Ascending aorta (tissue), 2 donors: ENCODE measurements at regions not wholly inside any gene's neighbourhood (a gene's known extent, or its start where the extent isn't known, plus 50 kb on each side); places are given as distances from the start of the nearest gene placed in this dataset.

ENCODE experiments used
- DNase-seq, 2 donors: peaks; one replicate each; pipeline ENCODE4 v3.0.0-alpha.2; 2019; ENCODE audit warnings: low spot score in 2 of 2
- H3K27ac ChIP-seq, 2 donors: fragments of 200-600 bp; sonication (generic); one replicate each; pipeline ENCODE4 v1.5.1; 2016 to 2017; ENCODE audit warnings: mild to moderate bottlenecking in 1 of 2
- H3K27me3 ChIP-seq: fragments of 200-600 bp; sonication (generic); one replicate; pipeline ENCODE4 v1.5.1; 2017
- H3K36me3 ChIP-seq, 2 donors: fragments of 200-600 bp; sonication (generic); one replicate each; pipeline ENCODE4 v1.5.1; 2016
- H3K4me1 ChIP-seq, 2 donors: fragments of 200-600 bp; sonication (generic); one replicate each; pipeline ENCODE4 v1.5.1; 2016 to 2017; ENCODE audit warnings: mild to moderate bottlenecking in 1 of 2
- H3K4me3 ChIP-seq, 2 donors: fragments of 200-600 bp; sonication (generic); one replicate each; pipeline ENCODE4 v1.5.1; 2016 to 2017; ENCODE audit warnings: mild to moderate bottlenecking in 1 of 2
- H3K9me3 ChIP-seq, 2 donors: fragments of 200-600 bp; sonication (generic); one replicate each; pipeline ENCODE4 v1.5.1; 2016
- intact Hi-C: fragments of 100-400 bp; cut with DNase I; formaldehyde crosslinking; loops from one replicate; pipeline ENCODE4 v1.15.1; 2023
- TF ChIP-seq, protein P1 (sequence below), 3 experiments: fragments of 200-600 bp in 2 of 3; fragments of 450-650 bp in 1 of 3; sonication (generic) in 2 of 3; IDR thresholded peaks; one replicate each; pipeline ENCODE4 v1.5.1; 2016 to 2019; ENCODE audit warnings: antibody characterized with exemption in 3 of 3, mild to moderate bottlenecking in 1 of 3, moderate library complexity in 1 of 3

DNA sequence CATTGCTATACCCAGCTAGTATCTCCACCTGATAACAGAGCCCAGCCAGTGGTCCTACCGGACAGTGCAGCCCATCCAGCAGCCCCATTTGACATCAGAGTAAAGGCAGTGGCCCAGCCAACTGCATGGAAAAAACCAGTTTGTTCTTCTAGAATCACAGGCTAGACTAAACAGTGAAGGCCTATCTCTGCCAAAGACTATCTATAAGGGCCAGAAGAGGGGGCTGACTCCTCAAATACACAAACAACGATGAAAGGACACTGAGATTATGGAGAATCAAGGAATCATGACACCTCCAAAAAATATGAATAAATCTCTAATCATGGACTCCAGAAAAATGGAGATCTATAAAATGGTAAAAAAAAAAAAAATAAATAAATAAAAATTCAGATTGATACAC, 546.4 kb upstream of the HTR2C start:
- DNase-seq = no peak
- no peak overlapping the region for H3K4me3 ChIP-seq
- TF ChIP-seq, protein P1, sequence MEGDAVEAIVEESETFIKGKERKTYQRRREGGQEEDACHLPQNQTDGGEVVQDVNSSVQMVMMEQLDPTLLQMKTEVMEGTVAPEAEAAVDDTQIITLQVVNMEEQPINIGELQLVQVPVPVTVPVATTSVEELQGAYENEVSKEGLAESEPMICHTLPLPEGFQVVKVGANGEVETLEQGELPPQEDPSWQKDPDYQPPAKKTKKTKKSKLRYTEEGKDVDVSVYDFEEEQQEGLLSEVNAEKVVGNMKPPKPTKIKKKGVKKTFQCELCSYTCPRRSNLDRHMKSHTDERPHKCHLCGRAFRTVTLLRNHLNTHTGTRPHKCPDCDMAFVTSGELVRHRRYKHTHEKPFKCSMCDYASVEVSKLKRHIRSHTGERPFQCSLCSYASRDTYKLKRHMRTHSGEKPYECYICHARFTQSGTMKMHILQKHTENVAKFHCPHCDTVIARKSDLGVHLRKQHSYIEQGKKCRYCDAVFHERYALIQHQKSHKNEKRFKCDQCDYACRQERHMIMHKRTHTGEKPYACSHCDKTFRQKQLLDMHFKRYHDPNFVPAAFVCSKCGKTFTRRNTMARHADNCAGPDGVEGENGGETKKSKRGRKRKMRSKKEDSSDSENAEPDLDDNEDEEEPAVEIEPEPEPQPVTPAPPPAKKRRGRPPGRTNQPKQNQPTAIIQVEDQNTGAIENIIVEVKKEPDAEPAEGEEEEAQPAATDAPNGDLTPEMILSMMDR (IDR thresholded peaks at IDR 0.05) = no peak
- intact Hi-C loops = no loop called here
- no peaks in the 10 kb centered on the region for H3K4me1 ChIP-seq
- H3K9me3 ChIP-seq = no peaks in the 10 kb centered on the region
- H3K27ac ChIP-seq = no peak overlapping the region
- no peaks in the 10 kb centered on the region for H3K36me3 ChIP-seq
- no peaks in the 10 kb centered on the region for H3K27me3 ChIP-seq

DNA sequence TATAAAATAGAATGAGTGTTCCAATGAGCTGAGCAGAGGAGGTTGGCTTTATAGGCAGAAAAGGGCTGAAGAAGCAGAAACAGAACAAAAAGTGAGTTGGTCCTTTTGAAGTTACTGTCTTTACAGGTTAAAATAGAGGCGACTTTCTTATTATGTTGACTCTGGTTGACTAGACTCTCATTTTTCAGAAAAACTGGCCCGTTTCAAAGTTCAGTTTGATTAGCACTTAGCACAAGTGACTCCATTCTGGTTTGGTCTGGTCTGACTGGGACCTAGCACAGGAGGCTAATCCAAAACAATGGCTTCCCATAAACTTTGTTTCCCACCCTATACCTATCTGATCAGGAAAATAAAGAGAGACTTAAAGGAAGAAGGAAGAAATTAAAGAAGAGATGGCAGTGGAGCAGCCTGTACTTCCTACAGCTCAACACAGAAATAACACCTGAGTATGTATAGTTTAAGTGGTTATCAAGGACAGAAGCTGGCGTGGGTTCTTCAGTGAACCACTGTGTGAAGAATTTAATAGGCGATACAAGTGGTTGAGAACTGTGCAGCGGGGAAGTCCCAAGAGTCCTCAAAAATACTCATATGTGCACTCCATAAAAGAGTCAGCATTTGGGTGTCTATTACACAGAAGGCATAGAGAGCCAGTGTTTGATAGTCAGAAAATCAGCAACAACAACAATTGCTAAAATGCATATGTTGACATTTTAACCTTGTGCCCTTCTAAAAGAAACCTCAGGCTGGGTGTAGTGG, 554.8 kb upstream of the HTR2C start:
- Histone ChIP-seq H3K36me3 (no peaks in the 10 kb centered on the region), H3K4me1 (no peaks in the 10 kb centered on the region), H3K9me3 (no peaks in the 10 kb centered on the region), H3K27ac (no peak overlapping the region), H3K27me3 (no peaks in the 10 kb centered on the region), H3K4me3 (no peak overlapping the region)
- TF ChIP-seq, protein P1 (IDR thresholded peaks at IDR 0.05) = no peak
- no peak for DNase-seq
- intact Hi-C loops = no loop called here

DNA sequence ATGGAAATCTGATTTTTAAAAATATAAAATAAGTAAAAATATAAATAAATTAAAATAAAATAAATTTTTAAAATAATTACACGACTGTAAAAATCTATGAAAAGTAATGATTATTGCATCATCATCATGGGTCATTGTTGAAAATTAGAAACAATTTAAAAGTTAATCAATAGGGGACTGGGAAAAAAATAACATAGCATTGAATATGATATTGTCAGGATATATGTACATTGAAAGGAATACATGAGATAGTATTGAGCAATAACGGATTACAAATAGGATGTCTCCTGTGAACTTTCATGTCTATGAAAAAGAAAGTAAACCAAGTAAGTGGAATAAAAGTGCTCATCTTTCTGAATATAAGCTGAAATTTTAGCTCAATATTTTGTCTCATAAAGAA, 566.8 kb upstream of the HTR2C start:
- Histone ChIP-seq H3K27ac (no peak overlapping the region), H3K4me1 (no peaks in the 10 kb centered on the region), H3K9me3 (no peaks in the 10 kb centered on the region), H3K27me3 (no peaks in the 10 kb centered on the region), H3K4me3 (no peak overlapping the region), H3K36me3 (no peaks in the 10 kb centered on the region)
- intact Hi-C loops = no loop called here
- no peak for DNase-seq
- TF ChIP-seq, protein P1 (IDR thresholded peaks at IDR 0.05) = no peak

DNA sequence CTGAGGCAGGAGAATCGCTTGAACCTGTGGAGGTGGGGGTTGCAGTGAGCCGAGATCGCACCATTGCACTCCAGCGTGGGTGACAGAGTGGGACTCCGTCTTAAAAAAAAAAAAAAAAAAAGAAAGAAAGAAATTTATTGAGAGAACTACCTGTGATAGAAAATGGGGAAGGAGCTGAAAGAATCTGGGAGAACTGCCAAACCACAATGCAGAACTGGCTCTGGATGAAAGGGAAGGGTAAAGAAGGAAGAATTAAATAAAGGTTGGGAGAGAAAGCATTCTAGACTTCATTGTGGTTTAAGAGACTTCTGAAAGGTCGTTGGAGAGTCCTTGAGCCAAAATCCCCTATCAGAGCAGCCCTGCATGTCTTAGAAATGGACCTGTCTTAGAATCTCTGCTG, 567.9 kb upstream of the HTR2C start:
- no peak overlapping the region for H3K27ac ChIP-seq
- no peaks in the 10 kb centered on the region for H3K36me3 ChIP-seq
- H3K9me3 ChIP-seq = no peaks in the 10 kb centered on the region
- DNase-seq = no peak
- intact Hi-C loops = no loop called here
- H3K4me1 ChIP-seq = no peaks in the 10 kb centered on the region
- H3K27me3 ChIP-seq = no peaks in the 10 kb centered on the region
- H3K4me3 ChIP-seq = no peak overlapping the region
- TF ChIP-seq, protein P1 (IDR thresholded peaks at IDR 0.05) = no peak

DNA sequence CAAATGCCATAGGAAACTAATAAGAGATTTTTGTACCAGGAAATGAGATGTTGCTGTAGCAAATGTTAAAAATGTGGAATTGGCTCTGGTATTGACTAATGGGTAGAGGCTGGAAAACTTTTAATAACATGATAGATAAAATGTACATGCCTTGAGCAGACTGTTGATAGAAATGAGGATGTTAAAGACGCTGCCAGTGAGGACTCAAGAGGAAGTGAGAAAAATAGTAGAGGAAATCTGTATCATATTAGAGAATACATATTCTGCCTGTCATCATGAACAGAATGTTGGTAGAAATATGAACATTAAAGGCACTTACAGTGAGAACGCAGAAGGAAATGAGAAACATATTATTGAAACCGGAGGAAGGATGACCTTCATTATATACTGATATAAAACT, 577.2 kb upstream of the HTR2C start:
- Histone ChIP-seq H3K9me3 (no peaks in the 10 kb centered on the region), H3K27ac (no peak overlapping the region)
- intact Hi-C loops = no loop called here

More for the DNA sequence above, 577.2 kb upstream of the HTR2C start:
- Histone ChIP-seq H3K4me3 (no peak overlapping the region), H3K36me3 (no peaks in the 10 kb centered on the region), H3K4me1 (no peaks in the 10 kb centered on the region), H3K27me3 (no peaks in the 10 kb centered on the region)
- no peak for DNase-seq
- TF ChIP-seq, protein P1 (IDR thresholded peaks at IDR 0.05) = no peak
